Endothelial cell (in vitro differentiated cells): ENCODE measurements at regions not wholly inside any gene's neighbourhood (a gene's known extent, or its start where the extent isn't known, plus 50 kb on each side); places are given as distances from the start of the nearest gene placed in this dataset.
"Not testable (repeated sequence)": the region's sequence is repeated elsewhere in the genome, so short reads cannot be mapped to it uniquely, and the experiment has no call there.

Experiments
- DNase-seq: peaks from one replicate; pipeline ENCODE4 v3.0.0; 2021; ENCODE audit warnings: low spot score
- H3K27ac Mint-ChIP-seq: one replicate; pipeline ENCODE4 v1.8.0; 2021; ENCODE audit warnings: mixed read lengths, inconsistent platforms; ENCODE audit not compliant: unreplicated experiment
- H3K27me3 Mint-ChIP-seq: one replicate; pipeline ENCODE4 v1.8.0; 2021; ENCODE audit warnings: mild to moderate bottlenecking, moderate library complexity, mixed read lengths, inconsistent platforms; ENCODE audit not compliant: unreplicated experiment
- H3K36me3 Mint-ChIP-seq: one replicate; pipeline ENCODE4 v1.8.0; 2021; ENCODE audit warnings: mild to moderate bottlenecking, low read depth, mixed read lengths, inconsistent platforms; ENCODE audit not compliant: unreplicated experiment
- H3K4me1 Mint-ChIP-seq: one replicate; pipeline ENCODE4 v1.8.0; 2021; ENCODE audit warnings: mild to moderate bottlenecking, mixed read lengths, inconsistent platforms; ENCODE audit not compliant: unreplicated experiment
- H3K4me3 Mint-ChIP-seq: one replicate; pipeline ENCODE4 v1.8.0; 2021; ENCODE audit warnings: mild to moderate bottlenecking, mixed read lengths, inconsistent platforms; ENCODE audit not compliant: unreplicated experiment
- H3K9me3 Mint-ChIP-seq: one replicate; pipeline ENCODE4 v1.8.0; 2021; ENCODE audit warnings: mixed read lengths, inconsistent platforms; ENCODE audit not compliant: unreplicated experiment
- TF ChIP-seq, protein P1 (sequence below): fragments of 200-600 bp; sonication (generic); IDR thresholded peaks from one replicate; pipeline ENCODE4 v1.5.0; 2021; ENCODE audit warnings: antibody characterized with exemption; ENCODE audit not compliant: unreplicated experiment

DNA sequence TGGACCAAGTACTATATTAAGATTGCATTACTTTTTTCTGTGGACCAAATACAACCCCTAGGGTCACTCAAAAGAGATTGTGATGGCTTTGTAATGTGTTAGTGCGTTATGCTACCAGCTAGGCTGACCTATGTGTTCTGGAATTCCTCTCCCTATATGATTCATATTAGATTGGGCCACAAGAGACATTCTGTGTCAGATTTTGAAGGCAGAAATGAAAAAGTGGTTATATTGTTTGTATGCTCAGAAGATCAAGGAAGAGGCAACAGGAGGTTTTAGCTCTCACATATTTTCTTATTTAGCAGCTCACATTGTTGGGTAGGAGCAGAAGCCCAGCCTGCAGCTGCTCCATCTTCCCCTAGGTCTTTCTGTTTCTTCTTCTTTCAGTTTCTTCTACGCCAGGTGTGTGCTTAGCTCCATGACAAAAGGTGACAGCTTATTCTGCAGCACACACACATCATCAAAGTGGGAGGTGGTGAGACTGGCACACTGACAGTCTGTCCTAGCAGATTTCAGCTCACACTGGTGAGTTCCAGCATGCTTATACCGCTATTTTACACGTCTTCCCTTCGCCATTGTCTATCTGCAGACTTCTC, 156.8 kb upstream of the UBE2E3 start:
- no peaks in the 10 kb centered on the region for H3K27me3 Mint-ChIP-seq
- no peaks in the 10 kb centered on the region for H3K4me1 Mint-ChIP-seq
- H3K36me3 Mint-ChIP-seq, result no peaks in the 10 kb centered on the region
- H3K4me3 Mint-ChIP-seq, result no peak overlapping the region
- no peak for DNase-seq
- no peaks in the 10 kb centered on the region for H3K9me3 Mint-ChIP-seq
- TF ChIP-seq, protein P1, sequence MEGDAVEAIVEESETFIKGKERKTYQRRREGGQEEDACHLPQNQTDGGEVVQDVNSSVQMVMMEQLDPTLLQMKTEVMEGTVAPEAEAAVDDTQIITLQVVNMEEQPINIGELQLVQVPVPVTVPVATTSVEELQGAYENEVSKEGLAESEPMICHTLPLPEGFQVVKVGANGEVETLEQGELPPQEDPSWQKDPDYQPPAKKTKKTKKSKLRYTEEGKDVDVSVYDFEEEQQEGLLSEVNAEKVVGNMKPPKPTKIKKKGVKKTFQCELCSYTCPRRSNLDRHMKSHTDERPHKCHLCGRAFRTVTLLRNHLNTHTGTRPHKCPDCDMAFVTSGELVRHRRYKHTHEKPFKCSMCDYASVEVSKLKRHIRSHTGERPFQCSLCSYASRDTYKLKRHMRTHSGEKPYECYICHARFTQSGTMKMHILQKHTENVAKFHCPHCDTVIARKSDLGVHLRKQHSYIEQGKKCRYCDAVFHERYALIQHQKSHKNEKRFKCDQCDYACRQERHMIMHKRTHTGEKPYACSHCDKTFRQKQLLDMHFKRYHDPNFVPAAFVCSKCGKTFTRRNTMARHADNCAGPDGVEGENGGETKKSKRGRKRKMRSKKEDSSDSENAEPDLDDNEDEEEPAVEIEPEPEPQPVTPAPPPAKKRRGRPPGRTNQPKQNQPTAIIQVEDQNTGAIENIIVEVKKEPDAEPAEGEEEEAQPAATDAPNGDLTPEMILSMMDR, result no peak
- H3K27ac Mint-ChIP-seq, result no peak overlapping the region

DNA sequence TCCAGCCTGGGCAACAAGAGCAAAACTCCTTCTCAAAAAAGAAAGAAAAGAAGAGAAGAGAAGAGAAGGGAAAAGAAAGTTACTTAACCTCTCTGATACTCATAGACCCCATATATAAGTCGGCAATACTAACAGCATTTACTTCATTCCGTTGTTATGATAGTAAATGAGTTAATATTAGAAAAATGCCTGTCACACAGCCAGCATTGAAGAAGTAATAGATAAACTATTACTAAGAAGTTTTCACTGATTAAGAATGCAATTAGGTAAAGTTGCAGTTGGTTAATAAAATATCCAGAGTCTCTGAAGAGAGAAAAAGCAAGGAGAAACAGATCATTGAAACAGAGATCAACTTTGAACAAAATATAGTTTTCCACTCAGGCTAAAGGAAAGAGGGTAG, 161.3 kb upstream of the UBE2E3 start:
- no peak for DNase-seq
- Mint-ChIP-seq H3K36me3 (no peaks in the 10 kb centered on the region), H3K27me3 (peaks cover 1% of the 10 kb centered on the region), H3K27ac (no peak overlapping the region), H3K9me3 (no peaks in the 10 kb centered on the region), H3K4me3 (no peak overlapping the region), H3K4me1 (no peaks in the 10 kb centered on the region)
- TF ChIP-seq, protein P1, result no peak

DNA sequence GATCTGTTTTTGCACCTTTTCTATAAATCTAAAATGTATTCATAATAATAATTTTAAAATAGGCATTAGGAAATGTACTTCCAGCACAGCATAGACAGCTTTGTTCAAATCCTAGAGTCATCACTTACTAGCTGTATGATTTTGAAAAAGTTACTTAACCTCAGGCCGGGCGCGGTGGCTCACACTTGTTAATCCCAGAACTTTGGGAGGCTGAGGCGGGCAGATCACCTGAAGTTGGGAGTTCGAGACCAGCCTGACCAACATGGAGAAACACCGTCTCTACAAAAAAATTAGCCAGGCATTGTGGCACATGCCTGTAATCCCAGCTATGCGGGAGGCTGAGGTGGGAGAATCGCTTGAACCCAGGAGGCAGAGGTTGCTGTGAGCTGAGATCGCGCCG, 161.7 kb upstream of the UBE2E3 start:
- not testable (repeated sequence) for H3K4me1 Mint-ChIP-seq, H3K4me3 Mint-ChIP-seq, H3K27ac Mint-ChIP-seq, H3K9me3 Mint-ChIP-seq, H3K36me3 Mint-ChIP-seq, DNase-seq, H3K27me3 Mint-ChIP-seq

DNA sequence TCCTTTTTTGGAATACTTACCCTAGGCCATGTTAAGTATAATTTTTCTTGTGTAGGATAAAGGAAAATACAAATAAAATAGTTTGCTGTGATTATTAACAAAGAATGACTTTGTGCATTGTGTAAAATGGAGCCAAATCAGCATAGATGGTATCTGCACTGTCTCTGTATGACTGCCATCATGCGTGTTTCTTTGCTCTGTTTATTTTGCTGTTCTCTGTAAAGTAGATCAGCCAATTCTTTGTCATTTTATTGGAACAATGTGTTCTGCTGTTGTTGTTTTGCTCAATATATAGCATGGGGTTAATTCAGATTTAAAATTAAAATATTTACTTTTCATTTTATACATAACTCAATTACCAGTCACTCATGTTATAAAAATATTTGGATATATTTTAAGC, 181.3 kb upstream of the UBE2E3 start:
- DNase-seq, result no peak

DNA sequence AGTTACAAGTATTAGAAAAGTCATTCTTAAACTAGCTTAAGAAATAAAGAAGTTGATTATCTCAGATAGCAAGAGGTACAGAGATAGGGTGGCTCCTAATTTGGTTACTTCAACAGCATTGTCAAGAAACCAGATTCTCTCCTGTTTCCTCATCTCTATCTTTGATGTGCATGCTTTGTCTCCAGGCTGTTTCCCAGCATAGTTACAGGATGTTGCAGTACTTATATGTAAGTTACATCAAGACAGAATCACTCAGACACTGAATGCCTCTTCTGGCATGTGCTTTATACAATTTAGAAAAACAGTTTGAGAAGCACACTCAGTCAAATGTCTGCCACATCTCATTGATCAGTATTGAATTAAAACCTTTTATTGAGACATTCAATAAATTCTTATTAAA, 189.5 kb upstream of the UBE2E3 start:
- Mint-ChIP-seq H3K27me3 (no peaks in the 10 kb centered on the region), H3K4me1 (peaks cover 5% of the 10 kb centered on the region), H3K36me3 (no peaks in the 10 kb centered on the region), H3K4me3 (no peak overlapping the region), H3K9me3 (no peaks in the 10 kb centered on the region), H3K27ac (peak overlapping the region; percentile 24)
- no peak for DNase-seq
- TF ChIP-seq, protein P1, result no peak

More for the DNA sequence above, 181.3 kb upstream of the UBE2E3 start:
- no peaks in the 10 kb centered on the region for H3K36me3 Mint-ChIP-seq
- no peak overlapping the region for H3K4me3 Mint-ChIP-seq
- H3K9me3 Mint-ChIP-seq, result no peaks in the 10 kb centered on the region
- no peaks in the 10 kb centered on the region for H3K27me3 Mint-ChIP-seq
- no peak overlapping the region for H3K27ac Mint-ChIP-seq
- TF ChIP-seq, protein P1, result no peak
- H3K4me1 Mint-ChIP-seq, result no peaks in the 10 kb centered on the region
